NCI-H1105 treated with DMSO at 0.1 percent for 48 hours (cell line): ENCODE measurements at regions not wholly inside any gene's neighbourhood (a gene's known extent, or its start where the extent isn't known, plus 50 kb on each side); places are given as distances from the start of the nearest gene placed in this dataset.
"Not testable (repeated sequence)": the region's sequence is repeated elsewhere in the genome, so short reads cannot be mapped to it uniquely, and the experiment has no call there.

Source experiments
- DNase-seq: peaks from one replicate; lab custom pipeline; 2025; lab: John Stamatoyannopoulos, UW

DNA sequence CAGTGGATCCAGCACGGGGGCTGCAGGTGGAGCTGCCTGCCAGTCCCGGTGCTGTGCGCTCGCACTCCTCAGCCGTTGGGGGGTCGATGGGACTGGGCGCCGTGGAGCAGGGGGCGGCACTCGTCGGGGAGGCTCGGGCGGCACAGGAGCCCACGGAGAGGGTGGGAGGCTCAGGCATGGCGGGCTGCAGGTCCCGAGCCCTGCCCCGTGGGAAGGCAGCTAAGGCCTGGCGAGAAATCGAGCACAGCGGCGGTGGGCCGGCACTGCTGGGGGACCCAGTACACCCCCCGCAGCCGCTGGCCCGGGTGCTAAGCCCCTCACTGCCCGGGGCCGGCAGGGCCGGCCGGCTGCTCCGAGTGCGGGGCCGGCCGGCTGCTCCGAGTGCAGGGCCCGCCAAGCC is 52.3 kb upstream of the MARK1 start:
- not testable (repeated sequence) for DNase-seq

DNA sequence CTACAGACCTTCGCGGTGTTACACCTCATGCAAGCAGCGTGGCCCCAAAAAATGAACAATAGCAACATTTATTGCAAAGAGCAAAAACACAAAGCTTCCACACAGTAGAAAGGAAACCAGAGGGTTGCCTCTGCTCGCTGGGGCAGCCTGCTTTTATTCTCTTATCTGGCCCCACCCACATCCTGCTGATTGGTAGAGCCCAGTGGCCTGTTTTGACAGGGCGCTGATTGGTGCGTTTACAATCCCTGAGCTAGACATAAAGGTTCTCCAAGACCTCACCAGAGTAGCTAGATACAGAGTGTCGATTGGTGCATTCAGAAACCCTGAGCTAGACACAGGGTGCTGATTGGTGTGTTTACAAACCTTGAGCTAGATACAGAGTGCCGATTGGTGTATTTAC is 52.8 kb upstream of the MARK1 start:
- not testable (repeated sequence) for DNase-seq

DNA sequence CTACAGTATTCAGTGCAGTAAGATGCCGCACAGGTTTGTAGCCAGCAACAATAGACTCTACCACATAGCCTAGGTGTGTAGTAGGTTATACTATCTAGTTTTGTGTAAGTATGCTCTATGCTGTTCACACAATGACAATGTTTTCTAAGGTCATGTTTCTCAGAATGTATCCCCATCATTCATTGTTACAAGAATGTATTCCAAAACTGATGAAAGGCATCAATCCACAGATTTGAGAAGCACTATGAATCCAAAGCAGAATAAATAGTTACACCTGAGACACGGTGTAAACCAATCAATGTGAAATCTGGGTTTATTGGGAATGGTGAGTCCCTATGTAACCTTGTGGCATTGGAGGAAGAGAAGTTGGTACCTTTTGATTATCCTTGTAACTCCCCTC is 54.5 kb upstream of the MARK1 start:
- no peak for DNase-seq

DNA sequence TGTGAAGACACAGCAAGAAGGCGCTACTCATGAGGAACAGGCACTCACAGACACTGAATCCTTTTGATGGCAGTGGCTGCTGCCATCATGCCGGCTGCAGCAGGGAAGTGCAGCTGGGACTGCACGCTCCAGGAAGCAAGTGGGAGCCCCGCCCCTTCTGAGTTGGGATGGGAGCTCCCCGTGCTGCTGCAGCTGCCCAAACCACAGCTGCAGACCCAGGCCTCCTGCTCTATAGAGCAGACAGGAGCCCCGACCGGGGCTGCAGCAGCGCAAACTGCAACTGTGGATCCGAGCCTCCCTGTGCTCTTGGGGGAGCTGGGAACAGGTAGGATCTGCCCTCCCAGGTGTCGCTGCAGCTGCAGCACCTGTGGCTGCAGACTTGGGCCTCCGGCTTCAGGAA is 65.2 kb upstream of the MARK1 start:
- DNase-seq, result no peak

DNA sequence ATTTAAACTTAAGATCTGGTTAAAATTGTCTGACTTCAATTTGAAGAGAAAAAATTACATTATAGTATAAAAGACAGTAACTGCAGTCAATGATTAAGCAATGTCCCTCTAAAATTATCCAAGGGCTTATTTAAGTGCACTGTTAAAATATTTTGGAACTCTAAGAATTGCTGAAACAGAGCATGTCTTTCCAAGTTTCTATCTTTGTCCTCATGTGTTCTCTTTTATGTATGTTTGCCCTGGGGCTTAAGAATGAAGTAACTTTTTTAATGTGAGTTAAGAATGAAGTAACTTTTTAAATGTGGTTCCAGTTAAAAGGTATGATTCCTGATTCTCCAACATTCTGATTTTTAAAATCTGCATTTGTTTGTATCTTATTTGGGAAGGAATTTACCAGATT is 69.0 kb upstream of the MARK1 start:
- DNase-seq, result no peak

DNA sequence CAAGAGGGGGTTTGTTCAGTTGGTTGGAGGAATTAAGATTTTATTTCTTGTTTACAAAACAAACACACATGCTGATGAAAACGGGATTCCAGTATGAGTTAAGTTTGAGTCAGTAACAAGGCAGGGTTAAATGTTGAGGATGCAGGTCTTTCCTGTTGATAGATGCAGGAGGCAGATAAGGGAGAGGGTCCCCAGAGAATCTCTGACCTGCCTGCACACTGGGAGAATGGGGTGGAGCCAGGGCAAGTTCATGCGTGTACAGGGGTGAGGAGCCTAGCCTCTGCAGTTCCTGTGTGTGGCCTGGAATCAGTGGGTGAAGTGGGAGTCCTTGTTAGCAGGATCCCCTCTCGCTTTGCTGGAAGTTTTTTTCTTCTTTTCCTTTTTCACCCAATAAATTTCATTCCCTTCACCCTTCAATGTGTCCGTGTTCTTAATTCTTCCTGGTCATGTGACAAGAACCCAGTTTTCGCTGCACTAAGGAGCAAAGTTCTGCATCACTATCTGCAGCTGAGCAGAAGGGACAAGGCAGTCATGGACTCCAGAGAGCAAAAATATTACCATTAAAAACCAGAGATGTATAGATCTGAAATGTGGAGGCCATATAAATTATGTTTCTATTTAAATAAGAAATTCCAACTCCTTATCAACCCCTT is 69.9 kb upstream of the MARK1 start:
- no peak for DNase-seq

DNA sequence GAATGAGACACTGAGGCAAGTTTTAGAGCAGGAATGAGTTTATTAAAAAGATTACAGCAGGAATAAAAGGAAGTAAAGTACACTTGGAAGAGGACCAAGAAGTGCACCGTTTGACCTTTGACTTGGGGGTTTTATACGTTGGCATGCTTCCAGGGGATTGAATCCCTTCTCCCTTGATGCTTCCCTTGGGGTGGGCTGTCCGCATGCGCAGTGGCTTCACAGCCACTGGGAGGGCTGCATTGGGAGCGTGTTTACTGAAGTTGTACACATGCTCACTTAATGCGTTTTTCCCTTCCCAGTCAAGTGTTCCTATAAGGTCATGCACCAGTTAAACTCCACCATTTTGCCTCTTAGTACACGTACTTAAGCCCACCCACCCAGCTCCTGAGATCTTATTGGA is 72.4 kb upstream of the MARK1 start:
- DNase-seq, result no peak

DNA sequence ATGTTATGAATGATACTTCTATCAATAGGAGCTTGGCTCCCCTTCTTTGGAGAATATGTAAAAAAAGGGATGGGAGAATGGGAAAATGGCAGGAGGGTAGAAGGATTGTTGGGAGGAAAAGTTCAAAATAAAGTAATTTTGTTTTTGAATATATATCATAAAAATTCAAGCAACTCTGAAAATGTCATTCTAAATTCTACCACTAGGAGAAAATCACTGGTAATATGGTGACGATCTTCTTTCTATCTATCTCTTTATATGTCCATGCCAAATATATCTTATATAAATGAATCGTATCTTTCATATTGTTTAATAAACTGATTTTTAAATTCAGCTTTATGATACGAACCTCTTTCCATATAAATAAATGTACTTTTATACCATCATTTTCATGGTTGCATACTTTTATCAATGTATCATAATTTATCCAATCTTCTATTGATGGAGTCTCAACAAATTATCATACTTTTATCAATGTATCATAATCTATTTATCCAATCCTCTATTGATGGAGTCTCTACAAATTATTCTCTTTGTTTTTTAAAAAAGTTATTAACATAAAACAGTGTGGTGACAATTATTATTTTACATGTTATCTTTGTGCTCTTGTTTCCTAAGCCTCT is 73.7 kb upstream of the MARK1 start:
- DNase-seq, result no peak

DNA sequence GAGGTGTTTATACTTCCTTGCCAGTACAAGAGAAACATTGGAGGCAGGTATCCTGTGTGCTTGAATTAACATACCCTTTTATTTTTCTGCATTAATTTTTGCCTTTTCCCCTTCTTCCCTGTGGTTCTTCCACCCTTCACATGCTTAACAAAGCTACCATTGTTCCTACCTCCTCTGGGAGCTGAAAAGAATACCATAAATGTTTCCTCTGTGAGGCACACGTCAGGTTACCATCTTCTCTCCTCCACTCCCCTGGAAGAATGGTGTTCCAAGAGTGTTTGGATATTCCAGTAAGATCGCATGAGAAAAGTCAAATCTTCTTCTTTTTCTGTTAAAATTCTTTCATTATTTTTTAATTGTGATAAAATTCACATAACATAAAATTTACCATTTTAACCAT is 74.6 kb upstream of the MARK1 start:
- no peak for DNase-seq

DNA sequence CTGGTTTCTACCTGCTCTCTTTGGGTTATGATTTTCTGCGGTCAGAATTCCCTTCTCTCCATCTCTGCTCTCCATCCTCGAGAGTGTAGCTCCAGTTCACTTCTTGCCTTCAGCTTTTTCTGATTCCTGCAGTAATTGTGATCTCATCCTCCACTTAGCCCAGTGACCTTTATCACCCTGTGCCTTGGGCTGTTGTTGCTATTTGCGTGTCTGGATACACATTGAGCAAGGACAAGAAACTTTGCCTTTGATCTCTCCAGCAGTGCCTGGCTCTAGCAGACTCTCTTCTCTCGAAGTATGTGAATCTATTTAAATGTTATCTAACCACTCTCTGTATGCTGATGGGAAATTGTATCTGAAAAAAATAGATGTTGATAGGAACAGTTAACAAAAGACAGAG is 76.4 kb upstream of the MARK1 start:
- DNase-seq, result no peak

DNA sequence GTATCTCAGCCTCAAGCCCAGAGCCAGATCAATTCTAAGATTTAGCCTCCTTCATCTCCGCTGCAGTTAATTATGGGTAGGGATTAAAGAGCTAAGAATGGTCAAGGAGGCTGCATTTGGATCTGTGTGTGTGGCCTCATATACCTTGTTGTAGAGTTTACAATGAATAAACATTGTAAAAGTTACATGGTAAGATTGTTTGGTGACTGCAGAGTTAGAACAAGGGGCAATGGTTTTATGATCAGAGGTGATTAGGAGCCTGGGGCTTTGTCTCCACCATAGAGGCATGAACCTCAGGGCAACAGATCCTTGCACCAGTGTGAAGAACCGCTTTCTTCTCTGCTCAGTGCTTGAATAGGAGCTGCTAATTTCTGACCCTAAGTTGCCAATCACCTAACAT is 77.0 kb upstream of the MARK1 start:
- DNase-seq, result no peak

DNA sequence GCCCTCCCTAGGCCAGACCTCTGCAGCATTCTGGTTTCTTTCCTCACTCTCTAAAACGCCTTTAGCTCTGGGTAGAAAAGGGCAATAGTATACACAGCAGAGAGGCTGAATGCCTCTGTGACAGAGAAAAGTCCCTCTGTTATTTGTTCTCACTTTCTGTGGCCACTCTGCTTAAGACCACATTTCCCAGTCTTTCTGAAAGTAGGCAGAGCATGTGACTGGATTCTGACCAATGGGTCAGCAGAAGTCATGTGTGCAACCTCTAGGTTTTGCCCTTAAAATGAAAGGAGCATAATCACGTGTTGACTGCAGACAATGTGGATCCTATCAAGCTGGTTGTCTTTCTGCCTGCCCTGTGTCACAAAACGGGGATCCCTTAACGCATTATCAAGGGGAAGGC is 79.7 kb upstream of the MARK1 start:
- no peak for DNase-seq

DNA sequence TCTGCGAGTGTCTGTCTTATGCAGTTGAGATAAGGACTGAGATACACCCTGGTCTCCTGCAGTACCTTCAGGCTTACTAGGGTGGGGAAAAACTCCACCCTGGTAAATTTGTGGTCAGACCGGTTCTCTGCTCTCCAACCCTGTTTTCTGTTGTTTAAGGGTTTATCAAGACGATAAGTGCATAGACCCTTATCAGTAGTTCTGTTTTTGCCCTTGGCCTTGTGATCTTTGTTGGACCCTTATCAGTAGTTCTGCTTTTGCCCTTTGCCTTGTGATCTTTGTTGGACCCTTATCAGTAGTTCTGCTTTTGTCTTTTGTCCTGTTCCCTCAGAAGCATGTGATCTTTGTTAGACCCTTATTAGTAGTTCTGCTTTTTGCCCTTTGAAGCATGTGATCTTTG is 83.3 kb upstream of the MARK1 start:
- DNase-seq, result not testable (repeated sequence)

DNA sequence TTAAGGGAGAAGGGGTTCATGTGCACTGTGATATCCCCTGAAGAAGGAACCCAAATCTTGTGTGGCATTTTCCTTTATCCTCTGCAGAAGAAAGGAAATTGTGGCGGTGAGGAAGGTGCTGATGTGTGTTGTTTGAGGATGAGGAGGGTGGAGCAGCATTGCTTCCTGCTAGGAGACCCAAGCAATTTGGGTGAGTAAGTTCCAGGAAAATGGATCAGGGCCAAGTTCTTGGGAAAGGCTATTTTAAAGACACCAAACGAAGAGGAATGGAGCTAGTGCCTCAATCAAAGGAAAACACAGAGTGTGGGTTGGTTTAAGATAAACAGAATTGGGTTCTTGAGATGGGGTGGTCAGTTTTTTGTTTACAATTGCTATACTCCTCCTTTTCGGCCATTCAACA is 86.7 kb upstream of the MARK1 start:
- DNase-seq, result no peak

DNA sequence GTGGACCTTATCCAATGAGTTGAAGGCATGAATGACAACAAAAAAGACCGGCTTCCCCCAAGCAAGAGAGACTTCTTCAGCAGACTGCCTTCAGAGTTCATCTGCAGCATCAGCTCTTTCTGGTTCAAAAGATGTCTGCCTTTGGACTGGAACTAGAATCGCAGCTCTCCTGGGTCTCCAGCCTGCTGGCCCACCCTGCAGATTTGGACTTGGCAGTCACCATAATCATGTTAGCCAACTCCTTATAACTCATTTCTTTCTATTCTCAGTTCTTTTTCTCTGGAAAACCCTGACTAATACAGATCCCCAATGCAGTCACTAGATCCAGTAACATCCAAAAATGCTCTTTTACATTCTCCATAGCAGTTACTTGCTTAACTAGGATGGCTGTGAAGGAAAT is 89.2 kb upstream of the MARK1 start:
- DNase-seq, result no peak

DNA sequence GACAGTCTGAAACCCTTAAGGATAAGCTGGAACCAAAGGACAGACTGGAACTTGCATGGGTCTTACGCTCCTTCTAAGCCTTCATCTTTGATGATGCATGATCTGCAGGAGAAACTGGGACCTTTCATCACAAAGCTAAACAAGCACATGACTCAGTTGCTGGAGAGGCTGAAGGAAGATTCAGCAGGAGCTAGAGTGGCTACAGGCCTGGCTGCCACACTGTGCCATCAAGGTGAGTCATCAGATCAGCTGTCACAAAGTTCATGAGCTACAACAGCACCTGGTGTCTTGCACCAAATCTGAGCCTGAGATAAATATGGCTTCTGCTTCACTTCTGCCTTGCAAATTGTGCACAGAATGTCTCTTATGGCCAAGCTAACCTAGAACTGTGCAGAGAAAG is 95.5 kb upstream of the MARK1 start:
- no peak for DNase-seq

DNA sequence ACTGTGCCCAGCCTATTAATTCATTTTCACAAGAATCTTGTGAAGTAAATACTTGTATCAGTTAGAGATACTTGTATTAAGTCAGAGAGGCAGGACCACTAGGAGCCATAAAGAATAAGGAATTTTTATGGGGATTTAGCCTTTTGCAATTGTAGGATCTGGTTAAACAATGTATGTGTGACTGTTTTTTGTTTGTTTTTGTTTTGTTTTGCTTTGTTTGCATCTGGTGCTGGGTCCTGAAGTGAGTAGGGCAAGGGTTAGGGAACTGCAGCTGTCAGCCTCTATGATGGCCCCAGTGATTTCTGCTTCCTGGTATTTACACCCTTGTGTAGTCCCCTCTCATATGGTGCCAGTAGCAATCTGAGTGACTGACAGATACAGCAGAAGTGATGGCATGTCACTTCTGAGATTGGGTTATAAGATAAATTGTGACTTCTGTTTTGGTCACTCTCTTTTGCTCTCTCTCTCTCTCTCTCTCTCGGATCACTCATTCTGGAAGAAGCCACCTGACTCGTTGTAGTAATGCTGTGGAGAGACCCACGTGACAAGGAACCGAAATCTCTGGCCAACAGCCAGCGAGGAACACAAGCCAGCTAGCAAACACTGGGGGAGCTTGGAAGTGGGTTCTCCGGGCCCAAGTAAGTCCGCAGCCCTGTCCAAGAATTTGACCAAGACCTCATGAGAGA is 96.2 kb upstream of the MARK1 start:
- no peak for DNase-seq

DNA sequence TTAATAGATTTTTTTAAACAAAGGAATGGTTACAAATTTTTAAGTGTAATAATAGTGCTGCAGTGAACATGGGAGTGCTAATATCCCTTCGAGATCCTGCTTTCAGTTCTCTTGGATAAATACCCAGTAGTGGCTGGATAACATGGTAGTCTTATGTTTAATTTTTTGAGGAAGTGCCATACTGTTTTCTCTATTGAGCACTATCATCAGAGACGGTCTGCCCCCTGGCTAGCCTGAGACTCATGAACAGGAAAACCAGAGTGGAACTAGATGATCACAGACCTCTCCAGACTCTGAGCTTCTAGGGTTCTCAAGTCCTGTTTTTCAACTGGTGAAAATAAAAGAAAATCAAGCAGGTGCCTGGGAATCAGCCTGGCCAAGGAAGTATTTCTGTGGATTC is 97.3 kb upstream of the MARK1 start:
- no peak for DNase-seq

DNA sequence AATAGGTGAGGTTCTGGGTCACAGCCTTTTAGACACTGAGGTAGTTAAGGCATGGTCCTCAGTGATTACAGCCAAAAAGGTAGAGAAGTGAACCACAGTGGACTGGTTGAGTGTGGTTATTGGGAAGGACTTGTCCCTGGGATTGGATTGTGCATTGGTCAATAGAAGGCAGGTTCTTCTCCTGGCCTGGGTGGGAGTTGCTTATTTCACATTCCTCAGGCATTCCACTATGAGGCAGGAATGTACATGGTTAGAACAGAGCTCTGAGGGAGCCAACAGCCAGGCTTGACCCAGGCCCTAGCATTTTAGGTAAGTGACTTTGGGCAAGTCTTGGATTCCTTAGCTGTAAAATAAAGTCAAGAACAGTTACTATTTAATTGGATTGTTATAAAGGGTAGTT is 97.9 kb upstream of the MARK1 start:
- DNase-seq, result no peak

DNA sequence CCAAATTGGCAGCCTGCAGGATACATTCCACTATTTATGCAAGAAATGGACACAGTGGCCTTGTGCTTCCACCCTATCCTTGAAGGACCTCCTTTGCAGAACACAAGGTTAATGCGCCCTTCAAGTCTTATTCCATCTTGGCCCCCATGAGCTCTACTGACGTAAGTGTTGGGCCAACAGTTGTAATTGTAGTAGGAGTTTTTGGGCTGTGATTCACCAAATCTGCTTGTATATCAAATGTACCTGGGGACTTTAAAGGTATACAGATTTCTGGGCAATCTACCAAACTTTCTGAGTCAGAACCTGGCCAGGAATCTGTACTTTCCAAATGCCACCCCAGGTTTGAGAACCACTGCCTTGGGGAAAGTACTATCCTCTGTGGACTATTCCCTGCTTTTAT is 100.9 kb upstream of the MARK1 start:
- DNase-seq, result no peak

DNA sequence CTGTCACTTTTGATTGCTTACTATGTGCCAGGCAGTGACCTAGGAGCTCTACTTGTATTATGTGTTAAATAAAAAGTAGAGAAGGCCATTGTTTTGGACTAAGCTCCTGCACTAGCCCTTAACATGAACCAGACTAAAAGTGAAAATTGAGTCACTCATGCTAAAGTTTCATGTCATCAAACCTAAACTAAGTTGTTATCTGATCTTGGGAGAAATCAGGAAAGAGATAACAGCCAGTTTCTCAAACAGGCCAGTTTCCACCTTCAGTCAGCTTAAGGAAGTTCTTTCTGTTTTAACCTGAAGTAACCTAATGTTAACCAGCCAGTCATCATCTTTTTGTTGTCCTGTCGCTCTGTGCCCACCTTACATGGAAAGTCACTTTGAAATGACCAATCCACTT is 102.1 kb upstream of the MARK1 start:
- DNase-seq, result no peak

DNA sequence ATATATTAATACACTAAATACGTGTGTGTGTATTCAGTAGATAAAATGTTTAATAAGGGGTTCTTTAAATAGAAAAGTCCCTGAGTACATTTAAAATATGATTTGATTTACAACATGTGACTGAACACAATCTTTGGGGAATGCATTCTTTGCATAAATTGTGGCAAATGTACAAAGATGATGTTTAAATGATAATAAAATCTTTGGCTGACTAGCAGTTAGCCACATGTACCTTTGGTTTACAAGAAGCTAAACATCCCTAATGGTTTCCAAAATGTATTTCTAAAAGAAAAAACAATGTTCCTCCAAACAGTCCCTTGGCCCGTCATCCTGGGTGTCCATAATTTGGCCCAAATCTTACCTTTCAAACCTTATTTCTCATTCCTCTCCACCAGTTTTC is 106.4 kb upstream of the MARK1 start:
- DNase-seq, result no peak

DNA sequence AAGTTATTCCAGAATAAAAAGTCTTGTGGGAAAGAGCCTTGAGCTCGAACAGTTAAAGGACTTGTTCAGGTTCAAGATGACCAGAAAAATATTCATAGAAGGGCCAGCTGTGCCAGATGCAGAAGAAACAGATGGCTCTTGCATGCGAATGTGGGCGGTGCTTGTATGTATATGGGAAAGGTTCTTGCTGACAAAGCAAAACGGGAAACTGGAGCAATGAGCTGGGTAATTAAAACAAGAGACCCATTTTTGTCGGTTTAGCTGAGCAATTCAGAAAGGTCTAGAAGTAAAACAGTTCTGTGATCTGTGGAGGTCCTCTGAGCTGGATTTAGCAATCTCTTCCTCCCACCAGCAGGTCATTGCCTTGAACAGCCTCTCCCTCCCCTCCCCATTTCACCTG is 107.2 kb upstream of the MARK1 start:
- DNase-seq, result no peak

DNA sequence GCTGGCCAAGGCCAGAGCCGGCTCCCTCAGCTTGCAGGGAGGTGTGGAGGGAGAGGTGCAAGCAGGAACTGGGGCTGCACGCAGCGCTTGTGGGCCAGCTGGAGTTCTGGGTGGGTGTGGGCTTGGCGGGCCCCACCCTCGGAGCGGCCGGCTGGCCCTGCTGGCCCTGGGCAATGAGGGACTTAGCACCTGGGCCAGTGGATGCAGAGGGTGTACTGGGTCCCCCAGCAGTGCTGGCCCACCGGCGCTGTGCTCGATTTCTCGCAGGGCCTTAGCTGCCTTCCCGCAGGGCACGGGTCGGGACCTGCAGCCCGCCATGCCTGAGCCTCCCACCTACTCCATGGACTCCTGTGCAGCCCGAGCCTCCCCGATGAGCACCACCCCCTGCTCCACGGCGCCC is 115.6 kb upstream of the MARK1 start:
- not testable (repeated sequence) for DNase-seq
